OCI-LY3 (cell line): ENCODE measurements at regions not wholly inside any gene's neighbourhood (a gene's known extent, or its start where the extent isn't known, plus 50 kb on each side); places are given as distances from the start of the nearest gene placed in this dataset.

Experiments used
- H2AFZ ChIP-seq: fragments of 200-600, 300-600 bp; shearing (Covaris generic); 2 replicates; pipeline ENCODE4 v1.6.0; 2014; ENCODE audit warnings: antibody characterized with exemption, low read depth, low read length
- H3K27ac ChIP-seq: fragments of 200-600, 300-600 bp; sonication (generic); 2 replicates; pipeline ENCODE4 v1.5.1; 2014; ENCODE audit warnings: mild to moderate bottlenecking, low read length, moderate library complexity, mixed read lengths
- H3K27me3 ChIP-seq: fragments of 200-600, 300-600 bp; sonication (generic); 2 replicates; pipeline ENCODE4 v1.6.1; 2014; ENCODE audit warnings: low read depth, low read length, mixed read lengths
- H3K36me3 ChIP-seq: fragments of 200-600, 300-600 bp; sonication (generic); replicated peaks from 2 replicates; pipeline ENCODE3; 2014; ENCODE audit warnings: low read depth, low read length, mixed read lengths
- H3K4me1 ChIP-seq: fragments of 300-600, 200-600 bp; sonication (generic); 2 replicates; pipeline ENCODE4 v1.6.1; 2014; ENCODE audit warnings: low read length, mixed read lengths
- H3K4me2 ChIP-seq: fragments of 200-600, 300-600 bp; sonication (generic); 2 replicates; pipeline ENCODE4 v1.6.1; 2014; ENCODE audit warnings: low read length, mixed read lengths
- H3K4me3 ChIP-seq: fragments of 300-600, 200-600 bp; sonication (generic); 2 replicates; pipeline ENCODE4 v1.5.1; 2014; ENCODE audit warnings: antibody characterized with exemption, mild to moderate bottlenecking, low read length, moderate library complexity
- H3K79me2 ChIP-seq: fragments of 300-600, 200-600 bp; shearing (Covaris generic); 2 replicates; pipeline ENCODE4 v1.6.1; 2014; ENCODE audit warnings: mild to moderate bottlenecking, low read length, mixed read lengths
- H3K9ac ChIP-seq: fragments of 300-600, 200-600 bp; shearing (Covaris generic); 2 replicates; pipeline ENCODE4 v1.6.0; 2014; ENCODE audit warnings: mild to moderate bottlenecking, low read length, moderate library complexity
- H3K9me3 ChIP-seq: fragments of 200-600, 300-600 bp; shearing (Covaris generic); 2 replicates; pipeline ENCODE4 v1.6.1; 2014; ENCODE audit warnings: low read length, mixed read lengths; ENCODE audit not compliant: insufficient read depth
- H4K20me1 ChIP-seq: fragments of 200-600, 300-600 bp; sonication (generic); 2 replicates; pipeline ENCODE4 v1.6.1; 2016; ENCODE audit warnings: low read length, mixed read lengths; ENCODE audit not compliant: insufficient read depth
- EZH2phosphoT487 ChIP-seq: fragments of 200-600 bp; shearing (Covaris generic); IDR thresholded peaks from 2 replicates; pipeline ENCODE4 v1.6.1; 2018; ENCODE audit warnings: antibody characterized with exemption, mixed run types, low read depth
- TF ChIP-seq, protein P1 (sequence below): fragments of 200-600, 300-600 bp; sonication (generic); IDR thresholded peaks from 2 replicates; pipeline ENCODE4 v1.5.1; 2014; ENCODE audit warnings: antibody characterized with exemption, low read length, low read depth

GRCh38 chr16:64880994-64881393 lies 240.9 kb downstream of the CDH11 start:
- Histone ChIP-seq H3K9ac (no peak overlapping the region), H4K20me1 (no peaks in the 10 kb centered on the region), H3K4me3 (no peak overlapping the region), H3K27me3 (no peaks in the 10 kb centered on the region), H3K4me2 (no peak overlapping the region), H3K36me3 (no peaks in the 10 kb centered on the region), H2AFZ (no peak overlapping the region), H3K79me2 (no peaks in the 10 kb centered on the region), H3K4me1 (no peaks in the 10 kb centered on the region), H3K27ac (no peak overlapping the region), H3K9me3 (no peaks in the 10 kb centered on the region)
- TF ChIP-seq, protein P1, sequence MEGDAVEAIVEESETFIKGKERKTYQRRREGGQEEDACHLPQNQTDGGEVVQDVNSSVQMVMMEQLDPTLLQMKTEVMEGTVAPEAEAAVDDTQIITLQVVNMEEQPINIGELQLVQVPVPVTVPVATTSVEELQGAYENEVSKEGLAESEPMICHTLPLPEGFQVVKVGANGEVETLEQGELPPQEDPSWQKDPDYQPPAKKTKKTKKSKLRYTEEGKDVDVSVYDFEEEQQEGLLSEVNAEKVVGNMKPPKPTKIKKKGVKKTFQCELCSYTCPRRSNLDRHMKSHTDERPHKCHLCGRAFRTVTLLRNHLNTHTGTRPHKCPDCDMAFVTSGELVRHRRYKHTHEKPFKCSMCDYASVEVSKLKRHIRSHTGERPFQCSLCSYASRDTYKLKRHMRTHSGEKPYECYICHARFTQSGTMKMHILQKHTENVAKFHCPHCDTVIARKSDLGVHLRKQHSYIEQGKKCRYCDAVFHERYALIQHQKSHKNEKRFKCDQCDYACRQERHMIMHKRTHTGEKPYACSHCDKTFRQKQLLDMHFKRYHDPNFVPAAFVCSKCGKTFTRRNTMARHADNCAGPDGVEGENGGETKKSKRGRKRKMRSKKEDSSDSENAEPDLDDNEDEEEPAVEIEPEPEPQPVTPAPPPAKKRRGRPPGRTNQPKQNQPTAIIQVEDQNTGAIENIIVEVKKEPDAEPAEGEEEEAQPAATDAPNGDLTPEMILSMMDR, result no peak

DNA sequence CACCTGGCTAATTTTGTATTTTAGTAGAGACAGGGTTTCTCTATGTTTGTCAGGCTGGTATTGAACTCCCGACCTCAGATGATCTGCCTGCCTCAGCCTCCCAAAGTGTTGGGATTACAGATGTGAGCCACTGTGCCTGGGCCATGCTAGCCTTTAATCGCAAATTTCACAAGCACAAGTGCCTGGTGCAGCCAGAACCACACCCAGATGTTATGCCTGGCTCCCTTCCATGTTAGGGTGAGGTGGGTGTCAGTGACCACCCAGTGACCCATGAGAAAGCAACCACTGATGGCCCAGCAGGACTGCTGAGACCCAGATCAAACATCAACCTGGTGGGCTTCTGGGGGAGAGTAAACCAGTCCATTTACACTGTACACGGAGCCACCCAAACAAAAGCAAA lies 241.9 kb downstream of the CDH11 start:
- H3K36me3 ChIP-seq, result no peaks in the 10 kb centered on the region
- no peak overlapping the region for H3K4me3 ChIP-seq
- no peak overlapping the region for H3K27ac ChIP-seq
- H3K79me2 ChIP-seq, result no peaks in the 10 kb centered on the region
- H2AFZ ChIP-seq, result no peak overlapping the region
- H3K4me2 ChIP-seq, result no peak overlapping the region
- TF ChIP-seq EZH2phosphoT487, result no peak
- TF ChIP-seq, protein P1, result no peak
- H3K4me1 ChIP-seq, result no peaks in the 10 kb centered on the region
- H3K9ac ChIP-seq, result no peak overlapping the region
- no peaks in the 10 kb centered on the region for H3K9me3 ChIP-seq
- H4K20me1 ChIP-seq, result no peaks in the 10 kb centered on the region
- no peaks in the 10 kb centered on the region for H3K27me3 ChIP-seq

DNA sequence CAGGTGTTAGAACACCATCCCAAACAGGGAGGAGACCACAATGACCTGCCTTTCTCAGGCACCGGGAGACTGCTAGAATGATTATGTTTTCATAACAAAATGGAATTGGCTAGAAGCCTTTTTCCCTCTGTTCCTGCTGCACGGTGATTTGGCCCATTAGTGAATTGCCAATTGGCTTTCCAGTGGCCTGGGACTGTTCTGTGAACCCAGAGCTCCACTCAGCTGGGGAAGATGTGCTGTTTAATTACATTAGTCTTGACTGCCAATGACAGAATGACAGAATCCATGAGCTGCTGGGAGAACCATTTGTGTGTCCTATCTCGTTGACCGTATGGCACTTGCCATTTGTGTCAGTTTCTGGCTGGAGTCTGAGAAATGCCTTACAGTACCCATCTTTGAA lies 242.9 kb downstream of the CDH11 start:
- Histone ChIP-seq H4K20me1 (no peaks in the 10 kb centered on the region), H3K36me3 (no peaks in the 10 kb centered on the region), H2AFZ (no peak overlapping the region), H3K9ac (no peak overlapping the region), H3K9me3 (no peaks in the 10 kb centered on the region), H3K27ac (no peak overlapping the region), H3K27me3 (no peaks in the 10 kb centered on the region), H3K4me1 (no peaks in the 10 kb centered on the region), H3K4me3 (no peak overlapping the region), H3K4me2 (no peak overlapping the region), H3K79me2 (no peaks in the 10 kb centered on the region)
- TF ChIP-seq, protein P1, result no peak
- no peak for TF ChIP-seq EZH2phosphoT487

DNA sequence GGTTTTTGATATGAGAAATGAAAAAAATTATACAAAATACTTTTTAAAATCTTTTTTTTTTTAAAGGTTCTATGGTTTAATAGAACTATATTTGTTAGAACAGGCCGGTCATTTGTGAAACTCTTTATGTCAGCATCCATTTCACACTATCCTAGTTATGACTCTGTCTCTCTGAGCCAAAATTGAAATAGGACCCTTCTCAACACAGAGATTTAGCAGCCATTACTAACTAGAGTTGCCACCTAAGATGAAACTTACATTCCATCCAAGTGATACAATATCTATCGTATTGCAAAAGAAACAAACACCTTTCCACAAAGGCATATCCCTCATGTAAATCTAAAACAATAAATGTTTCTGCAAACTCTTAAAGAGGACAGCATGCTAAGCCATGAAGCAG lies 249.8 kb downstream of the CDH11 start:
- Histone ChIP-seq H3K9me3 (no peaks in the 10 kb centered on the region), H3K27me3 (no peaks in the 10 kb centered on the region), H2AFZ (no peak overlapping the region), H3K4me3 (no peak overlapping the region), H3K4me2 (no peak overlapping the region), H4K20me1 (no peaks in the 10 kb centered on the region), H3K9ac (no peak overlapping the region), H3K4me1 (no peaks in the 10 kb centered on the region), H3K79me2 (no peaks in the 10 kb centered on the region), H3K36me3 (no peaks in the 10 kb centered on the region), H3K27ac (no peak overlapping the region)
- TF ChIP-seq, protein P1, result no peak
- TF ChIP-seq EZH2phosphoT487, result no peak
